ENCODE measurements at regions not wholly inside any gene's neighbourhood (a gene's known extent, or its start where the extent isn't known, plus 50 kb on each side); places are given as distances from the start of the nearest gene placed in this dataset.

DNA sequence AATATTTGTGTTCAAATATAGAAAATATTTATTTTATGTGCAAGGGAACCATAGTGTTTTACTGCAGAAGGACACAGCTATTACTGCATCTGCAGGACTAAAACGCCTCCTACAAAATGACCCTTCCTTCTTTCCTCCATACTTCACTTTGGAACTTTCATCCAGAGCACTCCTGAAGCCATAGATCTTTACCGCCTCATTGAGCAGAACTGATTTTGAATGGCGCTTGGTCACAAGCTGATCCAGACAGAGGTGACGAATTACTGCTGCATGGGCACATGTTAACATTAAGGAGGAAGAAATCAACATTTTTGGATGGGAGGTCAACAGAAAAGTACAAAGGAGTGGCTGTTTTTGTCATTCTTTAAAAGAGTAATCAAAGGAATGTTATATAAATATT, 931.6 kb downstream of the NCAM2 start:
- TF ChIP-seq, protein P1, sequence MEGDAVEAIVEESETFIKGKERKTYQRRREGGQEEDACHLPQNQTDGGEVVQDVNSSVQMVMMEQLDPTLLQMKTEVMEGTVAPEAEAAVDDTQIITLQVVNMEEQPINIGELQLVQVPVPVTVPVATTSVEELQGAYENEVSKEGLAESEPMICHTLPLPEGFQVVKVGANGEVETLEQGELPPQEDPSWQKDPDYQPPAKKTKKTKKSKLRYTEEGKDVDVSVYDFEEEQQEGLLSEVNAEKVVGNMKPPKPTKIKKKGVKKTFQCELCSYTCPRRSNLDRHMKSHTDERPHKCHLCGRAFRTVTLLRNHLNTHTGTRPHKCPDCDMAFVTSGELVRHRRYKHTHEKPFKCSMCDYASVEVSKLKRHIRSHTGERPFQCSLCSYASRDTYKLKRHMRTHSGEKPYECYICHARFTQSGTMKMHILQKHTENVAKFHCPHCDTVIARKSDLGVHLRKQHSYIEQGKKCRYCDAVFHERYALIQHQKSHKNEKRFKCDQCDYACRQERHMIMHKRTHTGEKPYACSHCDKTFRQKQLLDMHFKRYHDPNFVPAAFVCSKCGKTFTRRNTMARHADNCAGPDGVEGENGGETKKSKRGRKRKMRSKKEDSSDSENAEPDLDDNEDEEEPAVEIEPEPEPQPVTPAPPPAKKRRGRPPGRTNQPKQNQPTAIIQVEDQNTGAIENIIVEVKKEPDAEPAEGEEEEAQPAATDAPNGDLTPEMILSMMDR (conservative IDR thresholded peaks at IDR 0.05; ENCODE audit: low read length) = no peak
- no peak for DNase-seq (ENCODE audit: low read depth)
- no peak overlapping the region for H3K4me3 ChIP-seq (ENCODE audit: low read length)

DNA sequence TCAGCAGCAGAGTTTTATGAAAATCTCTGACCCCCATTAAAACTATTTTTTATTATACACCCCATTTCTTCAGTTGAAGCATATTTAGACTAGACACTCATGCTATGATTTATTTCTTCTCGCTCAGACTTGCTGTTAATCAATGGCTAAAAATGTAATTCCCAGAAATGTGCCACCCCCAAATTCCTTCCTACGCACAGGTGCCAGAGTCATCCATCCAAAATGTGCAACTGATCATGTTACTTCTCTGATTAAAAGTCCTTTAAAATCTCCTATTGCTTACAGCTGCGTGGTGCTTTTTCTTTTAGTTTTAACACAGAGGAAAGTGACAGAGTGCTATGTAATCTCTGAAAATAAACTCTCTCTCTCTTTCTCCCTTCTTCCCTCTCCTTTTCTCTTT, 954.4 kb downstream of the NCAM2 start:
- H3K4me3 ChIP-seq (ENCODE audit: low read length) = no peak overlapping the region
- TF ChIP-seq, protein P1 (conservative IDR thresholded peaks at IDR 0.05; ENCODE audit: low read length) = no peak
- no peak for DNase-seq (ENCODE audit: low read depth)

DNA sequence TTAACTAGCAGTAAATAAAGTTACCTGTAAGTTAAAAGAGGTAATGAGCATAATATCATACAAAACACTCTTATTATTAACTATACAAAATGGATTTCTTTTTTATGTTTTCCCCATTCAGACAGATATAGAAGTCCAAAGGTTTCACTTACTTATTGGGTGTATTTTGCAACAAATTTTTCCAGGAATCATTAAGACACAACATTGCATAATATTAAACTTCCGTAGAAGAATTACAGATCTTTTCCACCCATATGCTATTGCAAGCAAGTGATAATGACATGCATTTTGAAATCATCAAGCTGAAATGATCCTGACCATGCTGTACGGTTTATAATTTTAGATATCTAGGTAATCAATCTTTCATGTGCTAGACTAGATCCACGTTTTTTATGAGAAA, 957.0 kb downstream of the NCAM2 start:
- TF ChIP-seq, protein P1 (conservative IDR thresholded peaks at IDR 0.05; ENCODE audit: low read length) = no peak
- no peak for DNase-seq (ENCODE audit: low read depth)

DNA sequence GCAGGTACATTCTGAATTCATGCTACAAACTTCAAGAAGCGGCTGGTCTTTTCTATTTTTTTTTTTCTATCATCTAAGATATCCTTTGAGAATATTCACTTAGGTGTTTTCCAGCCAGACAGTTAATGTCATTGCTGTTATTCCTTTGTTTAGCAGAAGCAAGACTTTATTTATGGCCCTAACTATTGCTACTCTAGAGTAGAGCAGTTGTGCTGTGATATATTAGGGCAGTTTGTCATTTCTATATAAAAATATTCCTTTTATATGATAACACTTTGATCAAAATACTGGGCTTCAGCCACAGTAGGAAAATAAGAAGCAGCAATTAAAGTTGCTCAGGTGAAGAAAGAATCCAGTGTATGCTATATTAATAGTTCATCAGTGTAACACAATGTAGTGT, 959.3 kb downstream of the NCAM2 start:
- TF ChIP-seq, protein P1 (conservative IDR thresholded peaks at IDR 0.05; ENCODE audit: low read length) = no peak
- H3K4me3 ChIP-seq (ENCODE audit: low read length) = no peak overlapping the region
- DNase-seq (ENCODE audit: low read depth) = no peak

More for the DNA sequence above, 957.0 kb downstream of the NCAM2 start:
- H3K4me3 ChIP-seq (ENCODE audit: low read length) = no peak overlapping the region

DNA sequence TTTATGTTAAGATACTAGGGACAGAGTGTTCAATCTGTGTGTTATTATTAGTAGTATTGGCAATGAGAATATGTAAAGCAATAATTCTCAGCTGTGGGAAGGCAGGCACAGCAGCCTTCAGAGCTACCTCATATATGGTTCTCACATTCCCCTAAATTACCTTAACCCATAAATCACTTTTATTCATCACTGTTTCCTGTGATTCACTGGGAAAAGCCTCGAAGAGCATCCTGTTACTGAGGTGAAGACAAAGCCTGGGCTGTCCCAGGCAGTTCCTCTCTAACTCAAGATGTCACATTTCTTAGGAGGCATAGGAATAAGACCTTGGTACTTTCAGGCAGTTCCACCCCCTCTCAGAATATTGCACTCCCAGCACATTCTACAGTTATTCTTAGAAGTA, 965.7 kb downstream of the NCAM2 start:
- DNase-seq (ENCODE audit: low read depth) = no peak
- H3K4me3 ChIP-seq (ENCODE audit: low read length) = no peak overlapping the region
- TF ChIP-seq, protein P1 (conservative IDR thresholded peaks at IDR 0.05; ENCODE audit: low read length) = no peak

DNA sequence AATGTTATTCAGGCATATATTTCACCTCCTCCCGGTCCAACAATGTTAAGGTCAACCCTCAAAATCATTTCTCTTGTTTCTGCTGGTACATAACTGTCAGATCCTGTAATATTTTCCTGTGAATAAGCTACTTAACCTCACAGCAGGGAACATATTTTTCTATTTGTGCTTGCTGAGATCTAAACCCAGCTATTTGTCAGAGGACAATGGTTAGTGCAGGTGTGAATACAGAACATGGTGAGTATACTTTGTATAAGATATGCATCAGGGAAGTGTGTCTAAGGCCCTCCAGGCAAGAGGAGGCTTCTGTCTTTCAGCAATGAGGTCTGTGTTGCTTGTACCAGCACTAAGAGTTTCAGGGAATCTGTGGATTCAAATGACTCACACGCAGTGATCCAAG, 970.6 kb downstream of the NCAM2 start:
- no peak overlapping the region for H3K4me3 ChIP-seq (ENCODE audit: low read length)
- no peak for DNase-seq (ENCODE audit: low read depth)
- TF ChIP-seq, protein P1 (conservative IDR thresholded peaks at IDR 0.05; ENCODE audit: low read length) = no peak

DNA sequence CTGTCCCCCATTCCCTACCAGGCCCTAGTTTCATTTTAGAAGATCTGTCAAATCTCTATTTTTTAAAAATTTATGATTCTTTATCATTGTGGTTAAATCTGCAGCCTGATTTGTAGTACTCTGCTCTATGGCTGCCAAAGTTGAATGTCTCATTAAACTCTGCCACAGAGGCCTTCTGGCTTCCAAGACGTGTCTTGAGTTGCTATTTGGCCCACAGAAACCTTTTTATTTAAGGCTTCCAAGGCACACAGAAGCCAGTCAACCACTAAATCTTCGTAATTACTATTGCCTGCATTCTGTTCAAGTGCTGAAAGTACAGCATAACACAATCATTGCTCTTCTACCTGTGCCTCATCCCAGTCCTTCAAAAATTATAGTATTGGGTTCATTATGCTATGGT, 971.0 kb downstream of the NCAM2 start:
- TF ChIP-seq, protein P1 (conservative IDR thresholded peaks at IDR 0.05; ENCODE audit: low read length) = no peak
- no peak for DNase-seq (ENCODE audit: low read depth)
- no peak overlapping the region for H3K4me3 ChIP-seq (ENCODE audit: low read length)

Data from AG10803 (cell line).